IPS-18a (cell line): ENCODE measurements at regions not wholly inside any gene's neighbourhood (a gene's known extent, or its start where the extent isn't known, plus 50 kb on each side); places are given as distances from the start of the nearest gene placed in this dataset.

Experiments
- H3K27ac ChIP-seq: one replicate; pipeline ENCODE4 v1.5.1; 2013; ENCODE audit warnings: low read length
- H3K27me3 ChIP-seq: one replicate; pipeline ENCODE4 v1.6.1; 2013; ENCODE audit warnings: mild to moderate bottlenecking, low read length; ENCODE audit not compliant: control insufficient read depth, insufficient read depth
- H3K36me3 ChIP-seq: one replicate; pipeline ENCODE4 v1.6.1; 2013; ENCODE audit warnings: low read depth, low read length; ENCODE audit not compliant: control insufficient read depth
- H3K4me1 ChIP-seq: one replicate; pipeline ENCODE4 v1.6.1; 2013; ENCODE audit warnings: low read depth, low read length; ENCODE audit not compliant: control insufficient read depth
- H3K4me3 ChIP-seq: one replicate; pipeline ENCODE4 v1.5.1; 2013; ENCODE audit warnings: low read length
- H3K9ac ChIP-seq: one replicate; pipeline ENCODE4 v1.6.1; 2013; ENCODE audit warnings: mild to moderate bottlenecking, low read length, moderate library complexity
- H3K9me3 ChIP-seq: one replicate; pipeline ENCODE4 v1.6.1; 2013; ENCODE audit warnings: low read depth, low read length; ENCODE audit not compliant: control insufficient read depth

DNA sequence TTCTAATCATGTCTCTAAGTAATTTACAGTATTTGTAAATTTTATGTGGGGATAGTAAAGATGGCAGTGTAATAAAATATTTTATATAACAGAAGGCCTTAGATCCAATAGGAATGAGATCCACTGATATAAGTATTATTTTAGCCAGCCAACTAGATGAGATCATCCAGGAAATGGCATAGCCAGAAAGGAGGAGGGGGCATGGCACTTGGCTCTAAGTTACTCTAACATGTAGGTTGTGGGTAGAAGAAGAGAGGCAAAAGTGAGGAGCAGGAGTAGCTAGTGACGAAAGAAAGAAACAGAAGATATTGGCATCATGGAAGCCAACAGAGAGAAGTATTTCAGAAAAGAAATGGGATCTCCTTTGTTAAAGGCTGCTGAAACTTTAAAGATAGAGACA, 426.1 kb downstream of the PTPRC start:
- Histone ChIP-seq H3K9ac (no peak overlapping the region), H3K9me3 (no peaks in the 10 kb centered on the region), H3K36me3 (no peaks in the 10 kb centered on the region), H3K27me3 (no peaks in the 10 kb centered on the region), H3K4me3 (no peak overlapping the region), H3K4me1 (no peaks in the 10 kb centered on the region), H3K27ac (no peak overlapping the region)

DNA sequence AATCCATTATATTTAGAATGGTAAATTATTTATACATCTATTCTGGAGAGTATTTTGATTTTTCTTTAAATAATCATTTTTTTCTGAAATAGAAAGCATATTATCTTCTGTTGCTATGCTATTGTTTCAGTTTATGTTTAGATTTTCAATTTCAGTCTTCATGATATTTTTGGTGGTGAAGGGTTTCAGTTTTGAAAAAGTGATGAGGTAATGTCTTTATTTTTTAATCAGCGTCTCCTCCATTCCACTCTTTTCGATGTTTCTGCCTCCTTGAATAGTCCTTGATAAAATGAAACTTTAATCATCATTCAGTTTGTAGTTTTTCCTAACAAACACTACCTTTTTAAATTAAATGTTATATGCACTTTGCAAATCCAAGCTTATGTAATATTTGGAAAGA, 428.6 kb downstream of the PTPRC start:
- H3K4me1 ChIP-seq, result no peaks in the 10 kb centered on the region
- H3K9me3 ChIP-seq, result no peaks in the 10 kb centered on the region
- H3K4me3 ChIP-seq, result no peak overlapping the region
- no peaks in the 10 kb centered on the region for H3K36me3 ChIP-seq
- no peak overlapping the region for H3K9ac ChIP-seq
- H3K27me3 ChIP-seq, result no peaks in the 10 kb centered on the region
- H3K27ac ChIP-seq, result no peak overlapping the region

DNA sequence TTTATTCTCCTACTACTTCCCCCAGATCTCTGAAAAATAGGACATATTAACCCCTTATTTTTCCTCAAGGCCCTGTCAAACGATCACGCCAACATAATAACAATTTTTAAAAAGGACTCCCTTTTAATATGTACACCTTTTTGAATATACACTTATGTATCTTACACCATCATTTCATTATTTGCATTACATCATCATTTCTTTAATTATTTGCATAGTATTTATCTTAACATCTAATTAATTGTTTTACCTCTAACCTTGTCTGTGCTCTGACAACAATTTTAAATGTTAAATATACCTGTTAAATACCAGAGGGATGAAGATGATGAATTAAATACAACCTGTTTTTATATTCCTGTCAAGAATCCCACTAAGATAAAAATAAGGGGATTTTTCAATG, 432.2 kb downstream of the PTPRC start:
- no peaks in the 10 kb centered on the region for H3K9me3 ChIP-seq
- no peaks in the 10 kb centered on the region for H3K27me3 ChIP-seq
- no peak overlapping the region for H3K27ac ChIP-seq
- no peak overlapping the region for H3K9ac ChIP-seq
- no peak overlapping the region for H3K4me3 ChIP-seq
- no peaks in the 10 kb centered on the region for H3K36me3 ChIP-seq
- H3K4me1 ChIP-seq, result no peaks in the 10 kb centered on the region

DNA sequence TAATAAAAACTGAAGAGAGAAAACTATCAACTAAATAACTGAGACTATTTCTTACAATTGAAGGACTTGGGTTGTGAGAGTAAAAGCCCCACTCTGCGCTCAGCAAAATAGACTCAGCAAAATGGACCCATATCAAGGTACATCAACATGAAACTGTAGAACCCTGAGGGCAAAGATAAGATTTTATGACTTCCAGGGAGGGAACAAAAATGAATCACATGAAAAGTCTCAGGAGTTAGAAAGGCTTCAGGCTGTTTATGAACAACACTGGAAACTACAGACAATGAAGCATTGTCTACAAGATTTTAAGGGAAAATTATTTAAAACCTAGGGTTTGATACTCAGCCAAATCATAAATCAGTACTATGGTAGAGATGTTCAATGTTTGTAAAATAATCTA, 434.3 kb downstream of the PTPRC start:
- no peak overlapping the region for H3K27ac ChIP-seq
- no peaks in the 10 kb centered on the region for H3K27me3 ChIP-seq
- H3K9ac ChIP-seq, result no peak overlapping the region
- H3K4me3 ChIP-seq, result no peak overlapping the region
- no peaks in the 10 kb centered on the region for H3K36me3 ChIP-seq
- H3K4me1 ChIP-seq, result no peaks in the 10 kb centered on the region
- no peaks in the 10 kb centered on the region for H3K9me3 ChIP-seq

DNA sequence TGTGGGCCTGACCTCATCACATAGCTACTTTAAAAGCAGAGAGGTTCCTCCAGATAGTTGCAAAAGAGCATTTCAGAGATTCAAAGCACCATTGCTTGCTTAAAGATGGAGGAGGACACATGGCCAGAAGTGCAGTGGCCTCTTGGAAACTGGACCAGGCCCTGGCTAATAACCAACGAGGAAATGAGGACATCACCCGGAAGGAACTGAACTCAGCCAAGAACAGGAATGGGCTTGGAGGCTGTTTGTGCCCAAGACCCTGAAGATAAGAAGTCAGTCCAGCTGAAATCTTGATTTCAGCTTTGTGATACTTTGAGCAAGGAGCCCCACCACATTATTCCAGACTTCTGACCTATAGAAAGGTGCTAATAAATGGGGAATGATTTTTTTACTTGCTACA, 437.0 kb downstream of the PTPRC start:
- H3K27me3 ChIP-seq, result no peaks in the 10 kb centered on the region
- no peaks in the 10 kb centered on the region for H3K36me3 ChIP-seq
- no peak overlapping the region for H3K9ac ChIP-seq
- H3K4me3 ChIP-seq, result no peak overlapping the region
- no peaks in the 10 kb centered on the region for H3K4me1 ChIP-seq
- H3K9me3 ChIP-seq, result no peaks in the 10 kb centered on the region
- H3K27ac ChIP-seq, result no peak overlapping the region

DNA sequence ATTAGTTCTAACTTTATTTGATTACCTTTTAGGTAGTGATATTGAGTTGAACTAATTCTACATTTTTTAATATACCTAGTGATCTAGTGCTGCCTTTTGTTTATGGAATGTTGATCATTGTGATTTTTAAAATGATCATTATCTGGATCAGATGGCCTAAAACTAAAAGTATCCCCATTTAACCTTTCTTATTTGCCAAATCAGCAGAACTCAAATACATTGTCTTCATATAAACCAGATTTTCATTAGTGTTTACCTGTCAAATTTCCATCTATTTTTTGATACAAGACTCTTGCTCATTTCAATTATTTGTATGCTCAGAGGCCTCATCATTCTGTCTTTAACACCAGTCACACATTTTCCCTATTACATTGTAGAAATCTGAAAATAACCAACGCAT, 441.2 kb downstream of the PTPRC start:
- Histone ChIP-seq H3K9me3 (no peaks in the 10 kb centered on the region), H3K27ac (no peak overlapping the region), H3K36me3 (no peaks in the 10 kb centered on the region), H3K4me1 (no peaks in the 10 kb centered on the region), H3K27me3 (no peaks in the 10 kb centered on the region), H3K4me3 (no peak overlapping the region), H3K9ac (no peak overlapping the region)

DNA sequence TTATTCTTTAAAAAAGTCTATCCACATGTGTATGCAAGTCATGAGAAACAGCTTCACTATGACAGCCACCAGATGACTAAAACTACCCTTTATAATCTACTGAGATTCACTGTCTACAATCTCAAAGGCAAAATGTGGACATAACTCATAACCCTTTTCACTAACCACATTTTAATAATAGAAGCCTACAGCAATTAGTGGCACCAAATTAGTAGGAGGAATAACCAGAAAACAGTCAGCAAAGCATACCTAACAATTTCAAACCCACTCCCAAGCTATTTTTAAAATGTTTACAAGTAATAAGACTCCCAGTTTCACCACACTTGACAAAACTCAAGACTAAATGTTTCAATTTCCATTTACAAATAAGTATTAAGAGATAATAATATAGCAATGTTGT, 442.9 kb downstream of the PTPRC start:
- Histone ChIP-seq H3K27ac (no peak overlapping the region), H3K9ac (no peak overlapping the region)

DNA sequence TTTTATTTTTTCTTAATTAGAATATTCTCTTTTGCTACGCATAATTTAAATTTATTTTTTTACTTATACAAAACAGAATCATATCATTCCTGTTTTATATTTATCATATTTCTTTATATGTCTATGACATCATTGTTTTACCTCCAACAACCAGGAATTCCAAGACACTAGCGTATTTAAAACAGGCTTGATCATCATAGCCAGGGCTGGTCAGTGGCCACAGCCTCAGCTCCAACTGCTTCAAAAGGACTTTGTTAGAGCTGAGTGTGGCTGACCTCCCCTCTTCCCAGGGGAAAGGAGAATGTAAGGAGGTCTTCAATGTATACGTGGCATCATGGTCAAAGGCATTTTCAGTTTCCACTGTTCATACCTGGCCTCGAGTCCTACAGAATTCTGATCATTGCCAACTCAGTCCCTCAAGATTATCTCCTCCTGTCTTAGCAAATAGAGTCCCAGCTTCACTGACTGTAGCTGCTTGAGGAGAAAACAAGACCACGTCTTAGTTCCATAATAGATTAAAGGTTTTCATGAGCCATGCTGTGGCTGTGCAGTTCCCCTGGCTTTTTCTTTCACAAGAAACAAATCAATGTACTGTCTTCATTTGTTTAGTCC, 444.0 kb downstream of the PTPRC start:
- Histone ChIP-seq H3K27ac (no peak overlapping the region), H3K27me3 (no peaks in the 10 kb centered on the region), H3K36me3 (no peaks in the 10 kb centered on the region), H3K9ac (no peak overlapping the region), H3K4me1 (no peaks in the 10 kb centered on the region), H3K9me3 (no peaks in the 10 kb centered on the region), H3K4me3 (no peak overlapping the region)

More for the DNA sequence above, 442.9 kb downstream of the PTPRC start:
- no peaks in the 10 kb centered on the region for H3K9me3 ChIP-seq
- no peaks in the 10 kb centered on the region for H3K36me3 ChIP-seq
- no peaks in the 10 kb centered on the region for H3K27me3 ChIP-seq
- H3K4me3 ChIP-seq, result no peak overlapping the region
- no peaks in the 10 kb centered on the region for H3K4me1 ChIP-seq

DNA sequence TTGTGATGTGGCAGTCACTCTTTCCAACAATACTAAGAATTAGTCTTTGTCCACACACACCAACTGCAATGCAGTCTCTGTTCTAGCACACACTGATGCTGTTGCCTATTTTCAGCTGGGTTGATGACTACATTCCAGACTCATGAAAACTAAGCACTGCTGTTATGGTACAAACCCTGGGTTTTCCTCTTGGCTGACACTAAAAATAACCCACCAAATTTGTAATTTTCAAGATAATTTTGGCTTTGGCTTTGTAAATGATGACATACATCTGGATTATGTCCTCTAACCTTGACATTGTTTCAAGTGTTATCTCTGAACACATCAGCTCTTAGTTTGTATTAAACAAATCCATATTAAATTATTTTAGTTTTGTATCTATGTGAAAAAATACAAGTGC, 444.8 kb downstream of the PTPRC start:
- Histone ChIP-seq H3K9ac (no peak overlapping the region), H3K4me1 (no peaks in the 10 kb centered on the region), H3K4me3 (no peak overlapping the region), H3K27me3 (no peaks in the 10 kb centered on the region), H3K27ac (no peak overlapping the region), H3K36me3 (no peaks in the 10 kb centered on the region), H3K9me3 (no peaks in the 10 kb centered on the region)

DNA sequence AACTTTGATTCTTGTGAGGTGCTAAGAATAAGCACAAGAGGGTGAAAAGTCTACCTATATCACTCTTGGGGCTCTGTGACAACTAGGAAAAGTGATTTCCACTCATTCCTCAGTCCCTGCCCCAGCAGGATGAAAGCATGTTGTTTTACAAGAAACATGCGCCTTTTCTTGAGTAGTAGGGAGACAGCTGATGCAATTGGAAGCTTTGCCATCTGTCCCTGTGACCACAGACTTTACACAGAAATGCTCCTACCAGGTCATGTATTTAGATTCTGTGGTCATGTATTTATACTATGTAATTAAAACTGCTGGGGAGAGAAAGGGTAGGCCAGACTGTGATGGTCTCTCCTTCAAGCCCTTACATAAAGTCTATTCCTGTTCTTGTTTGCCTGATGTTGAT, 445.5 kb downstream of the PTPRC start:
- Histone ChIP-seq H3K36me3 (no peaks in the 10 kb centered on the region), H3K9me3 (no peaks in the 10 kb centered on the region), H3K27me3 (no peaks in the 10 kb centered on the region), H3K9ac (no peak overlapping the region), H3K4me1 (no peaks in the 10 kb centered on the region), H3K27ac (no peak overlapping the region), H3K4me3 (no peak overlapping the region)

DNA sequence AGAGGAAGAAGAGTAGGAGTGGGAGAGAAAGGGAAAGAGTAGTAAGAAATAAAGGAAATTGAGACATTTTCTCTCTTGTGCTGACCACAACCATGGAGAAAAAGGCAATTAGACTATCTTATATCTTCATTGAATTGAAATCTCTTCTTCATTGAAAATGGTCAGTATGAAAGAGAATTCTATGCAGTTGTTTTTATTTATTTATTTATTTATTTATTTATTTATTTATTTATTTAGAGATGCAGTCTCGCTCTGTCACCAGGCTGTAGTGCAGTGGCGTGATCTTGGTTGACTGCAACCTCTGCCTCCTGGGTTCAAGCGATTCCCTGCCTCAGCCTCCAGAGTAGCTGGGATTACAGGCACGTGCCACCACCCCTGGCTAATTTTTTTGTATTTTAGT, 447.1 kb downstream of the PTPRC start:
- no peak overlapping the region for H3K9ac ChIP-seq
- H3K36me3 ChIP-seq, result no peaks in the 10 kb centered on the region
- H3K4me1 ChIP-seq, result no peaks in the 10 kb centered on the region
- H3K27me3 ChIP-seq, result no peaks in the 10 kb centered on the region
- H3K27ac ChIP-seq, result no peak overlapping the region
- no peaks in the 10 kb centered on the region for H3K9me3 ChIP-seq
- H3K4me3 ChIP-seq, result no peak overlapping the region

DNA sequence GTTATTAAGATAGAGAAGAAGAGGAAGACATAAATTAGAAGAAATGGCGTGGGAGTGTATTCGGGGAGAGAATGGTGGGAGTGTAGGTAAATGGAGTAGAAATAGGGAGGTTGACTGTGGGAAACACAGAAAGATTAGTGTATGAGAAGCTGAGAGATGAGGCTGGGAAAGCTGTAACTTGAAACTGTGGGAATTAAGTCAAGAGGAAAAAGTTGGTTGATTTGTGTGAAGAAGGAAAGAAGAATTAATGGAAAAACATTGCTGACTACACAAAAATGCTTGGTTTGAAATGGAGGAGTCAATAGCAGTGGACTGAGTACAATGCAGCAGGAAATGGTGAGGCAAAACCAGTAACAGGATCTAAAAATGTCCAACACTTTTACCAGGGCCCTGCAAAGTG, 448.3 kb downstream of the PTPRC start:
- H3K9ac ChIP-seq, result no peak overlapping the region
- no peaks in the 10 kb centered on the region for H3K27me3 ChIP-seq
- H3K4me3 ChIP-seq, result no peak overlapping the region
- no peaks in the 10 kb centered on the region for H3K36me3 ChIP-seq
- no peaks in the 10 kb centered on the region for H3K9me3 ChIP-seq
- H3K4me1 ChIP-seq, result no peaks in the 10 kb centered on the region
- no peak overlapping the region for H3K27ac ChIP-seq
